ENCODE measurements at regions not wholly inside any gene's neighbourhood (a gene's known extent, or its start where the extent isn't known, plus 50 kb on each side); places are given as distances from the start of the nearest gene placed in this dataset.
A peak's percentile ranks its signal among the peaks of the same experiment; 100 is the strongest.
"Not testable (repeated sequence)": the region's sequence is repeated elsewhere in the genome, so short reads cannot be mapped to it uniquely, and the experiment has no call there.

GRCh38 chr15:69774258-69774657, 321.6 kb downstream of the RPLP1 start:
- DNase-seq = not testable (repeated sequence)

GRCh38 chr15:69774711-69775110, 322.1 kb downstream of the RPLP1 start:
- not testable (repeated sequence) for DNase-seq

- DNase-seq = no peak
Observed at GRCh38 chr15:69777356-69777755, 320.4 kb downstream of the TLE3 start.

- DNase-seq = no peak
Observed at GRCh38 chr15:69780374-69780773, 317.3 kb downstream of the TLE3 start.

- DNase-seq = no peak
Observed at GRCh38 chr15:69780981-69781380, 316.7 kb downstream of the TLE3 start.

- DNase-seq = no peak
Observed at GRCh38 chr15:69781411-69782125, 316.1 kb downstream of the TLE3 start.

GRCh38 chr15:69782139-69782658, 315.5 kb downstream of the TLE3 start:
- no peak for DNase-seq

GRCh38 chr15:69782809-69783208, 314.9 kb downstream of the TLE3 start:
- no peak for DNase-seq

- DNase-seq = peak in 1 of 2 experiments; percentile 20
Observed at GRCh38 chr15:69783211-69783610, 314.5 kb downstream of the TLE3 start.

GRCh38 chr15:69784798-69785566, 312.7 kb downstream of the TLE3 start:
- DNase-seq = no peak

- DNase-seq = no peak
Observed at GRCh38 chr15:69786136-69786701, 311.5 kb downstream of the TLE3 start.

- no peak for DNase-seq
Observed at GRCh38 chr15:69787791-69788190, 309.9 kb downstream of the TLE3 start.

GRCh38 chr15:69789648-69790393, 307.9 kb downstream of the TLE3 start:
- no peak for DNase-seq

- no peak for DNase-seq
Observed at GRCh38 chr15:69790632-69791031, 307.1 kb downstream of the TLE3 start.

- no peak for DNase-seq
Observed at GRCh38 chr15:69792823-69793222, 304.9 kb downstream of the TLE3 start.

- DNase-seq = no peak
Observed at GRCh38 chr15:69793431-69793780, 304.3 kb downstream of the TLE3 start.

- no peak for DNase-seq
Observed at GRCh38 chr15:69793781-69794451, 303.8 kb downstream of the TLE3 start.

GRCh38 chr15:69794645-69795469, 302.9 kb downstream of the TLE3 start:
- DNase-seq = no peak

GRCh38 chr15:69795601-69796000, 302.1 kb downstream of the TLE3 start:
- DNase-seq = no peak

GRCh38 chr15:69797051-69797595, 300.6 kb downstream of the TLE3 start:
- no peak for DNase-seq

- DNase-seq = no peak
Observed at GRCh38 chr15:69797615-69798014, 300.1 kb downstream of the TLE3 start.
